Kidney (tissue), 13 donors: ENCODE measurements at regions not wholly inside any gene's neighbourhood (a gene's known extent, or its start where the extent isn't known, plus 50 kb on each side); places are given as distances from the start of the nearest gene placed in this dataset.

Experiments used
- DNase-seq, 5 donors: peaks; one replicate each; pipeline ENCODE4 v3.0.0-alpha.2; 2013 to 2020
- FAIRE-seq: peaks from 2 replicates; lab custom pipeline; 2012; peaks lifted over from hg19 to GRCh38; lab: Jason Lieb, UNC
- H3K27ac ChIP-seq, 2 donors: one replicate each; pipeline ENCODE4 v1.7.0; 2013; ENCODE audit warnings: low read depth in 2 of 2, low read length in 2 of 2, inconsistent platforms in 1 of 2
- H3K27me3 ChIP-seq: one replicate; pipeline ENCODE4 v1.7.1; 2013; ENCODE audit warnings: low read length, inconsistent platforms; ENCODE audit not compliant: control insufficient read depth, insufficient read depth
- H3K36me3 ChIP-seq, 3 donors: one replicate each; pipeline versions ENCODE4 v1.7.0 to v1.7.1; 2013; ENCODE audit warnings: low read length in 3 of 3, control low read depth in 1 of 3, inconsistent platforms in 1 of 3; ENCODE audit not compliant: insufficient read depth in 3 of 3, control insufficient read depth in 2 of 3
- H3K4me1 ChIP-seq, 3 donors: one replicate each; pipeline versions ENCODE4 v1.7.0 to v1.7.1; 2013; ENCODE audit warnings: low read length in 3 of 3, inconsistent platforms in 1 of 3, low read depth in 1 of 3; ENCODE audit not compliant: control insufficient read depth in 2 of 3, insufficient read depth in 2 of 3
- H3K4me3 ChIP-seq, 3 donors: one replicate each; pipeline versions ENCODE4 v1.7.0 to v1.8.1; 2013; ENCODE audit warnings: low read length in 3 of 3, control low read depth in 1 of 3, inconsistent platforms in 1 of 3
- H3K9ac ChIP-seq, 3 donors: one replicate each; pipeline versions ENCODE4 v1.7.0 to v1.7.1; 2013; ENCODE audit warnings: low read length in 3 of 3, control low read depth in 1 of 3, inconsistent platforms in 1 of 3
- H3K9me3 ChIP-seq, 3 donors: one replicate each; pipeline versions ENCODE4 v1.7.0 to v1.7.1; 2013; ENCODE audit warnings: low read length in 3 of 3, control low read depth in 1 of 3, inconsistent platforms in 1 of 3; ENCODE audit not compliant: control insufficient read depth in 2 of 3, insufficient read depth in 1 of 3
- intact Hi-C: fragments of 100-400 bp; cut with DNase I; formaldehyde crosslinking; loops from one replicate; pipeline ENCODE4 v1.11.1; 2022
- TF ChIP-seq, protein P1 (sequence below): IDR thresholded peaks from 3 replicates; pipeline ENCODE4 v1.5.1; 2012; ENCODE audit warnings: mild to moderate bottlenecking, moderate library complexity, borderline replicate concordance; ENCODE audit not compliant: insufficient read depth; ENCODE audit errors: extremely low read depth
- donor health status: control.
- donor health status: control.
- donor health status: control.
- donor health status: control.
- donor health status: control.
- donor health status: DM: yes; HTN: yes; CAD: no.
- donor health status: Normal renal cell carcinoma (clear cell type).

DNA sequence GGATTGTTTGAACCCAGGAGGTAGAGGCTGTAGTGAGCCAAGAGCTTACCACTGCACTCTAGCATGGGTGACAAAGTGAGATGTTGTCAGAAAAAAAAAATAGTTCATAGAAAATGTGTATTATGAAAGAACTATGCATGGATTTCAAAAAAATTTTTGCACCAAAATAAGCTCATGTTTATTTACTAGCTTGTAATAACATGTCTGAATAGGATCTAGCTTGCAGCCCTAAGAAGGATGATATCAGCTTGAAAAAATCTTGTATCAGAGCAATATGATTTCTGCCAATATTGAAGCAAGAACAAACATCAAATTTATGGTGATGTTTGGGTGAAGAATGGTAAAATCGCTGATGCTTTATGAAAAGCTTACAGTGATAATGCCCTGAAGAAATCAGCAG is 97.0 kb upstream of the RFX8 start:
- H3K9me3 ChIP-seq: no peaks in the 10 kb centered on the region
- no peaks in the 10 kb centered on the region for H3K27me3 ChIP-seq
- no peak overlapping the region for H3K4me3 ChIP-seq
- TF ChIP-seq, protein P1, sequence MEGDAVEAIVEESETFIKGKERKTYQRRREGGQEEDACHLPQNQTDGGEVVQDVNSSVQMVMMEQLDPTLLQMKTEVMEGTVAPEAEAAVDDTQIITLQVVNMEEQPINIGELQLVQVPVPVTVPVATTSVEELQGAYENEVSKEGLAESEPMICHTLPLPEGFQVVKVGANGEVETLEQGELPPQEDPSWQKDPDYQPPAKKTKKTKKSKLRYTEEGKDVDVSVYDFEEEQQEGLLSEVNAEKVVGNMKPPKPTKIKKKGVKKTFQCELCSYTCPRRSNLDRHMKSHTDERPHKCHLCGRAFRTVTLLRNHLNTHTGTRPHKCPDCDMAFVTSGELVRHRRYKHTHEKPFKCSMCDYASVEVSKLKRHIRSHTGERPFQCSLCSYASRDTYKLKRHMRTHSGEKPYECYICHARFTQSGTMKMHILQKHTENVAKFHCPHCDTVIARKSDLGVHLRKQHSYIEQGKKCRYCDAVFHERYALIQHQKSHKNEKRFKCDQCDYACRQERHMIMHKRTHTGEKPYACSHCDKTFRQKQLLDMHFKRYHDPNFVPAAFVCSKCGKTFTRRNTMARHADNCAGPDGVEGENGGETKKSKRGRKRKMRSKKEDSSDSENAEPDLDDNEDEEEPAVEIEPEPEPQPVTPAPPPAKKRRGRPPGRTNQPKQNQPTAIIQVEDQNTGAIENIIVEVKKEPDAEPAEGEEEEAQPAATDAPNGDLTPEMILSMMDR: no peak
- no peaks in the 10 kb centered on the region for H3K4me1 ChIP-seq
- no peak overlapping the region for H3K9ac ChIP-seq
- intact Hi-C loops: no loop called here
- no peak overlapping the region for H3K27ac ChIP-seq
- no peaks in the 10 kb centered on the region for H3K36me3 ChIP-seq
- no peak for DNase-seq
- FAIRE-seq: no peak

DNA sequence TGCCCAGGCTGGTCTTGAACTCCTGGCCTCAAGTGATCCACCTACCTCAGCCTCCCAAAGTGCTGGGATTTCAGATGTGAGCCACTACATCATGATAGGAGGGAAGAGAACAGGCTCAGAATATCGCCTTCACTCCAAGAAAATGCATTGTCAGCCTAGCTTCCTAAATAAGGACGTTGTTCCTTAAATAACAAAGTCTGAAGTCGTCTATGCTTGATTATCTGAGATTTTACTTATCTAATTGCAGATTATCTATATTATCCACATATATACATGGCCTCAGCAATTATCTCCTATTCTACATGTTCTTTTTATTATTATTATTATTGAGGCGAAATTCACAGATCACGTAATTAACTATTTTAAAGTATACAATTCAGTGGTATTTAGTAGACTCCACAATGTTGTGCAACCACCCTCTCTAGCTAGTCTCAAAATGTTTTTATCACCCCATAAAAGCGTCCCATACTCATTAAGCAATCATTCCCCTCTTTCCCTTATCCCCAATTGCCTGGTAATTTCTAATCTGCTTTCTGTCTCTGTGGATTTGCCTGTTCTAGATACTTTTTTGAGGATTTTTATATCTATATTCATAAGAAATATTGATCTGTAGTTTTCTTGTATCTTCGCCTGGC is 95.1 kb upstream of the RFX8 start:
- Histone ChIP-seq H3K36me3 (no peaks in the 10 kb centered on the region), H3K9me3 (no peaks in the 10 kb centered on the region), H3K4me1 (no peaks in the 10 kb centered on the region), H3K9ac (no peak overlapping the region), H3K27ac (no peak overlapping the region), H3K4me3 (no peak overlapping the region), H3K27me3 (no peaks in the 10 kb centered on the region)
- intact Hi-C loops: no loop called here
- DNase-seq (no peak), FAIRE-seq (no peak)
- TF ChIP-seq, protein P1: no peak

DNA sequence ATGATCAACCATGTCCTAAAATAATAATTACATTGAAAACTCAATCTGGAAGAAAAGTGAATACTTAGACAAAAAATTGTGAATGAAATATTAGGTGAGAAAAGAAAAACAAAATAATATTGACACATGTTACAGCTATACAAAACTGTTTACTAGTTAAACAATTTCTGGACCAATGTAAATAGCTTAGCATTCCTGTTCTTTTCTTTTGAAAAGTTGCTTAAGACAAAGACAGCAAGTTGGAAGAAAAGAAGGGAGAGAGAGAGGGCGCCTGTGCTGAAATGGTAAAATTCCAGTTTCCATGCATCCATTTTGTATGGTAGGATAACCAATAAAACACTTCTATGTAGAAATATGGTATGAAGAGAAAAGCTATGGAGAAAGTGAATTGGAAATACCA is 94.1 kb upstream of the RFX8 start:
- no peaks in the 10 kb centered on the region for H3K27me3 ChIP-seq
- intact Hi-C loops: no loop called here
- TF ChIP-seq, protein P1: no peak
- no peaks in the 10 kb centered on the region for H3K4me1 ChIP-seq
- H3K4me3 ChIP-seq: no peak overlapping the region
- no peak for FAIRE-seq
- H3K36me3 ChIP-seq: no peaks in the 10 kb centered on the region
- no peak overlapping the region for H3K27ac ChIP-seq
- no peak for DNase-seq
- H3K9ac ChIP-seq: no peak overlapping the region
- H3K9me3 ChIP-seq: no peaks in the 10 kb centered on the region
